ENCODE measurements at regions not wholly inside any gene's neighbourhood (a gene's known extent, or its start where the extent isn't known, plus 50 kb on each side); places are given as distances from the start of the nearest gene placed in this dataset.

GRCh38 chr2:23123686-23124085 is 261.3 kb upstream of the KLHL29 start:
- TF ChIP-seq POLR2AphosphoS5 (IDR thresholded peaks at IDR 0.05; ENCODE audit: low read depth, low read length), result no peak
- TF ChIP-seq, protein P1, sequence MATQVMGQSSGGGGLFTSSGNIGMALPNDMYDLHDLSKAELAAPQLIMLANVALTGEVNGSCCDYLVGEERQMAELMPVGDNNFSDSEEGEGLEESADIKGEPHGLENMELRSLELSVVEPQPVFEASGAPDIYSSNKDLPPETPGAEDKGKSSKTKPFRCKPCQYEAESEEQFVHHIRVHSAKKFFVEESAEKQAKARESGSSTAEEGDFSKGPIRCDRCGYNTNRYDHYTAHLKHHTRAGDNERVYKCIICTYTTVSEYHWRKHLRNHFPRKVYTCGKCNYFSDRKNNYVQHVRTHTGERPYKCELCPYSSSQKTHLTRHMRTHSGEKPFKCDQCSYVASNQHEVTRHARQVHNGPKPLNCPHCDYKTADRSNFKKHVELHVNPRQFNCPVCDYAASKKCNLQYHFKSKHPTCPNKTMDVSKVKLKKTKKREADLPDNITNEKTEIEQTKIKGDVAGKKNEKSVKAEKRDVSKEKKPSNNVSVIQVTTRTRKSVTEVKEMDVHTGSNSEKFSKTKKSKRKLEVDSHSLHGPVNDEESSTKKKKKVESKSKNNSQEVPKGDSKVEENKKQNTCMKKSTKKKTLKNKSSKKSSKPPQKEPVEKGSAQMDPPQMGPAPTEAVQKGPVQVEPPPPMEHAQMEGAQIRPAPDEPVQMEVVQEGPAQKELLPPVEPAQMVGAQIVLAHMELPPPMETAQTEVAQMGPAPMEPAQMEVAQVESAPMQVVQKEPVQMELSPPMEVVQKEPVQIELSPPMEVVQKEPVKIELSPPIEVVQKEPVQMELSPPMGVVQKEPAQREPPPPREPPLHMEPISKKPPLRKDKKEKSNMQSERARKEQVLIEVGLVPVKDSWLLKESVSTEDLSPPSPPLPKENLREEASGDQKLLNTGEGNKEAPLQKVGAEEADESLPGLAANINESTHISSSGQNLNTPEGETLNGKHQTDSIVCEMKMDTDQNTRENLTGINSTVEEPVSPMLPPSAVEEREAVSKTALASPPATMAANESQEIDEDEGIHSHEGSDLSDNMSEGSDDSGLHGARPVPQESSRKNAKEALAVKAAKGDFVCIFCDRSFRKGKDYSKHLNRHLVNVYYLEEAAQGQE (IDR thresholded peaks at IDR 0.05; ENCODE audit: insufficient read depth in 1 of 2, low read depth in 2 of 2, low read length in 2 of 2), result no peak
- no peak for TF ChIP-seq TAF1 (IDR thresholded peaks at IDR 0.05; ENCODE audit: borderline replicate concordance, insufficient read depth, low read length)
- TF ChIP-seq SIN3A (IDR thresholded peaks at IDR 0.05; ENCODE audit: borderline replicate concordance, insufficient read depth, low read length), result no peak
- no peak for TF ChIP-seq FOXP2 (optimal IDR thresholded peaks at IDR 0.05; ENCODE audit: borderline replicate concordance, extremely low read depth, extremely low read length, insufficient read depth)

Data from PFSK-1 (cell line).